ENCODE measurements at regions not wholly inside any gene's neighbourhood (a gene's known extent, or its start where the extent isn't known, plus 50 kb on each side); places are given as distances from the start of the nearest gene placed in this dataset.

DNA sequence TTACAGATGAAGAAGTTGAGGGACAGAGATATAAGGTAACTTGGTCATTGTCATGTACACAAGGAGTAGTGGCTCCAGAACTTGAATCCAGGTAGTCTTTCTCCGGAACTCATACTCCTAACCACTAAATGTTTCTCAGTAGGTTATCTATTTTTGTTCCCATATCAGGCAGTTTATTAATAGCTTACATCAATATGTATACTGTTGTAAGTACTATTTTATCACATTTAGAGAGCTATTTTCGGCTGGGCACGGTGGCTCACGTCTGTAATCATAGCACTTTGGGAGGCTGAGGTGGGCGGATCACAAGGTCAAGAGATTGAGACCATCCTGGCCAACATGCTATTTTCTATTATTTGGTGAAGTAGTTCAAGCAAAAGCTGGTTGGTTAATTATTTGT lies 415.6 kb upstream of the FBXO33 start:
- TF ChIP-seq, protein P1, sequence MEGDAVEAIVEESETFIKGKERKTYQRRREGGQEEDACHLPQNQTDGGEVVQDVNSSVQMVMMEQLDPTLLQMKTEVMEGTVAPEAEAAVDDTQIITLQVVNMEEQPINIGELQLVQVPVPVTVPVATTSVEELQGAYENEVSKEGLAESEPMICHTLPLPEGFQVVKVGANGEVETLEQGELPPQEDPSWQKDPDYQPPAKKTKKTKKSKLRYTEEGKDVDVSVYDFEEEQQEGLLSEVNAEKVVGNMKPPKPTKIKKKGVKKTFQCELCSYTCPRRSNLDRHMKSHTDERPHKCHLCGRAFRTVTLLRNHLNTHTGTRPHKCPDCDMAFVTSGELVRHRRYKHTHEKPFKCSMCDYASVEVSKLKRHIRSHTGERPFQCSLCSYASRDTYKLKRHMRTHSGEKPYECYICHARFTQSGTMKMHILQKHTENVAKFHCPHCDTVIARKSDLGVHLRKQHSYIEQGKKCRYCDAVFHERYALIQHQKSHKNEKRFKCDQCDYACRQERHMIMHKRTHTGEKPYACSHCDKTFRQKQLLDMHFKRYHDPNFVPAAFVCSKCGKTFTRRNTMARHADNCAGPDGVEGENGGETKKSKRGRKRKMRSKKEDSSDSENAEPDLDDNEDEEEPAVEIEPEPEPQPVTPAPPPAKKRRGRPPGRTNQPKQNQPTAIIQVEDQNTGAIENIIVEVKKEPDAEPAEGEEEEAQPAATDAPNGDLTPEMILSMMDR (IDR thresholded peaks at IDR 0.05), result no peak
- TF ChIP-seq POLR2A (IDR thresholded peaks at IDR 0.05), result no peak
